Vagina (tissue), 2 donors: ENCODE measurements at regions not wholly inside any gene's neighbourhood (a gene's known extent, or its start where the extent isn't known, plus 50 kb on each side); places are given as distances from the start of the nearest gene placed in this dataset.

Experiments used
- DNase-seq, 2 donors: peaks; one replicate each; pipeline ENCODE4 v3.0.0-alpha.2; 2017; ENCODE audit errors: extremely low spot score in 2 of 2
- H3K27ac ChIP-seq: fragments of 200-600 bp; sonication (generic); one replicate; pipeline ENCODE4 v1.5.1; 2019
- H3K27me3 ChIP-seq: fragments of 200-600 bp; sonication (generic); one replicate; pipeline ENCODE4 v1.5.1; 2019
- H3K36me3 ChIP-seq, 2 donors: fragments of 200-600 bp; sonication (generic); one replicate each; pipeline ENCODE4 v1.5.1; 2017 to 2019
- H3K4me1 ChIP-seq: fragments of 200-600 bp; sonication (generic); one replicate; pipeline ENCODE4 v1.5.1; 2019
- H3K4me3 ChIP-seq, 2 donors: fragments of 200-600 bp; sonication (generic); 1 replicate in 1 of 2; 2 replicates in 1 of 2; pipeline ENCODE4 v1.5.1; 2016 to 2019
- H3K9me3 ChIP-seq: fragments of 200-600 bp; sonication (generic); one replicate; pipeline ENCODE4 v1.5.1; 2019
- CTCF ChIP-seq, 3 experiments: fragments of 450-650 bp in 2 of 3; fragments of 200-600 bp in 1 of 3; sonication (generic) in 1 of 3; IDR thresholded peaks; one replicate each; pipeline ENCODE4 v1.5.1; 2017 to 2019; ENCODE audit warnings: antibody characterized with exemption in 3 of 3, mild to moderate bottlenecking in 2 of 3, moderate library complexity in 2 of 3
- POLR2A ChIP-seq, 2 donors: fragments of 450-650 bp; IDR thresholded peaks; one replicate each; pipeline ENCODE4 v1.6.1; 2017; ENCODE audit warnings: antibody characterized with exemption in 2 of 2, mild to moderate bottlenecking in 2 of 2, moderate library complexity in 2 of 2
- POLR2AphosphoS5 ChIP-seq, 2 donors: sonication (generic); formaldehyde crosslinking; IDR thresholded peaks; one replicate each; pipeline ENCODE4 v1.9.0; 2017; ENCODE audit warnings: antibody characterized with exemption in 2 of 2, mild to moderate bottlenecking in 2 of 2, low read depth in 1 of 2; ENCODE audit not compliant: insufficient read depth in 1 of 2
- intact Hi-C: fragments of 100-400 bp; cut with DNase I; formaldehyde crosslinking; loops from one replicate; pipeline ENCODE4 v1.15.1; 2023

GRCh38 chr20:18989736-18990474 is 176.3 kb downstream of the SCP2D1 start:
- H3K36me3 ChIP-seq = no peaks in the 10 kb centered on the region
- peak; percentile 72 to 94 for DNase-seq
- H3K27ac ChIP-seq = peak overlapping the region; percentile 74
- no peak for TF ChIP-seq POLR2A (IDR thresholded peaks at IDR 0.05)
- TF ChIP-seq POLR2AphosphoS5 (IDR thresholded peaks at IDR 0.05; ENCODE audit: insufficient read depth in 1 of 2, low read depth in 1 of 2) = peak; percentile 73 to 86
- H3K9me3 ChIP-seq = no peaks in the 10 kb centered on the region
- peaks cover 60% of the 10 kb centered on the region for H3K4me1 ChIP-seq
- no peak overlapping the region for H3K4me3 ChIP-seq
- H3K27me3 ChIP-seq = no peaks in the 10 kb centered on the region
- intact Hi-C loops = no loop called here

DNA sequence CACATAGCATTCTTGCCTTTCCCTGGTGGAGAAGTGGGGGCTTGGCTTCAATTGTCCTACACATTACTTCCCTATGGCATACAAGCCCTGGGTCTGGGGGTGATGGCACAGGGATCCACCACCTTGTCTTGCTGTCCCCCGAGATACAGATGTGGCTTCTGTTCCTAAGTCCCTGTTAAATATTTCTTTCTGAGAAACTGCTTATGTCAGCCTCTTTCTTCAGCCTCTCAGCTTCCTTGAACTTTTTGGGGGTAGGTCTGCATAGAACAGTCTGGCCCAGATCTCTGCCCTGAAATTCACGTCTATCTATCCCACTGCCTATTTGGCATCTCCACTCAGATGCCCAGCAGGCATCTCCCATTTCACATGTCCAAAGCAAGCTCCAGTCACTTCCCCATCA is 177.4 kb downstream of the SCP2D1 start:
- no peaks in the 10 kb centered on the region for H3K27me3 ChIP-seq
- no peak overlapping the region for H3K4me3 ChIP-seq
- intact Hi-C loops = no loop called here
- H3K27ac ChIP-seq = peak overlapping the region; percentile 74
- DNase-seq = peak in 1 of 2 donors; percentile 82
- H3K36me3 ChIP-seq = no peaks in the 10 kb centered on the region
- peaks cover 50% of the 10 kb centered on the region for H3K4me1 ChIP-seq
- TF ChIP-seq CTCF (IDR thresholded peaks at IDR 0.05) (no peak), POLR2A (IDR thresholded peaks at IDR 0.05) (no peak), POLR2AphosphoS5 (IDR thresholded peaks at IDR 0.05; ENCODE audit: insufficient read depth in 1 of 2, low read depth in 1 of 2) (no peak)
- H3K9me3 ChIP-seq = no peaks in the 10 kb centered on the region

DNA sequence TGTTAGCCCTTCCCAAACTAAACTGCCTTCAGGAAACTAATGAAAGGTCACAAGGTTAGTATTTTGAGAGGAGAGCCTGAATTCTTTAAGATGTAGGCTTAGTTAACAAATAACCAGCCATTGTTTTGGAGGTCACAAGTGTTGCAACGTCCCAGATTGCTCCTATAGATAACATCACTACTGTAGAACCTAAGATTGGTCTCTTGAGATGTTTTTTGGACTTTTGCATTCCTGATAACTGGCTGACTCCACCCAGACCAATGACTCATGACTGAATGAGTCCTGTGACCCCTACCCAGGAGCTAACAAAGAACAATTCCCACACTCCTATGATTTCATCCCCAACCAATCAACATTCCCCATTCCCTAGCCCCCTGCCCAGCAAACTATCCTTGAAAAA is 178.8 kb downstream of the SCP2D1 start:
- no peak overlapping the region for H3K4me3 ChIP-seq
- intact Hi-C loops = no loop called here
- no peak for TF ChIP-seq POLR2AphosphoS5 (IDR thresholded peaks at IDR 0.05; ENCODE audit: insufficient read depth in 1 of 2, low read depth in 1 of 2)
- no peak for TF ChIP-seq CTCF (IDR thresholded peaks at IDR 0.05)
- TF ChIP-seq POLR2A (IDR thresholded peaks at IDR 0.05) = no peak
- peak in 1 of 2 donors; percentile 32 for DNase-seq
- no peaks in the 10 kb centered on the region for H3K27me3 ChIP-seq
- no peak overlapping the region for H3K27ac ChIP-seq
- H3K9me3 ChIP-seq = no peaks in the 10 kb centered on the region
- H3K4me1 ChIP-seq = peaks cover 36% of the 10 kb centered on the region
- H3K36me3 ChIP-seq = no peaks in the 10 kb centered on the region

DNA sequence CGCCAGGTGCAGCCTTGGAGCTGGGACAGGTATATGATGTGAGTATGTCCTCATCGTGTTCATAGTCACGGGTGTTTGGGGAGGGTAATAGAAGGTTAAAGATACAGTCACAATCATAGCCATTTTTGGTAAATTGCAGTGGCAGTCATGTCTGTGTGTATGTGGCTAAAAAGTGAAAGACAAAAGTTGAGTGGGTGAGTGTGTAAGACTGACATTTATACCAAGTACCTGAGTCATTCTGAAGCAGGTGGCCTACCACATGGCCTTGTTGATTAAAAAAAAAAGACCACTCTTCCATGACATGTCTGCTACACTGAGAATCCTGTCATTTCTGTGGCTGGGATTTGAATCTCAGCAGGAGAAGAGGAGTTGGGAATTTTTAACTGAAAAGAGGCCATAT is 181.9 kb downstream of the SCP2D1 start:
- no peak overlapping the region for H3K4me3 ChIP-seq

DNA sequence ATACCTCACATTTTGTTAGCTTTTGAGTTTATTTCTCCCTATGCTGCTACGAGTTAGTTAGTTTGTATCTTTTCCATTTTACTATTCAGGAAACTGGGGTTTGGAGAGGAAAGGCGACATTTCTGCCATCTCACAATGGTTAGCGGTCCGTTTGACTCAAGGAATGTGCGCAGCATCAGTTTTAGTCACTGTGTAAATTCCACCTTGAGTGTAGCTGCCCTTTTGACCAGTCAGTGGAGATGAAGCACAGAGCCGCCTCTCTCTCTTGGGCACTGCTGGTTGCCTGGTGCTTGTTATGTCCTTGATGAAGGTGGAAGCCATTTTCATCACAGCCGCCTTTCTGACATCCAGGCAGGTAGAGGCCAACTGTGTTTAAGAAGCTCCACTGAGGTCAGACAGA is 185.5 kb downstream of the SCP2D1 start:
- TF ChIP-seq POLR2AphosphoS5 (IDR thresholded peaks at IDR 0.05; ENCODE audit: insufficient read depth in 1 of 2, low read depth in 1 of 2) = no peak
- TF ChIP-seq POLR2A (IDR thresholded peaks at IDR 0.05) = no peak
- no peak for TF ChIP-seq CTCF (IDR thresholded peaks at IDR 0.05)
- intact Hi-C loops = no loop called here
- Histone ChIP-seq H3K4me1 (peaks cover 5% of the 10 kb centered on the region), H3K4me3 (no peak overlapping the region), H3K9me3 (no peaks in the 10 kb centered on the region), H3K36me3 (no peaks in the 10 kb centered on the region), H3K27ac (no peak overlapping the region), H3K27me3 (no peaks in the 10 kb centered on the region)
- no peak for DNase-seq

More for the DNA sequence above, 181.9 kb downstream of the SCP2D1 start:
- Histone ChIP-seq H3K36me3 (no peaks in the 10 kb centered on the region), H3K27ac (no peak overlapping the region), H3K4me1 (peaks cover 15% of the 10 kb centered on the region), H3K9me3 (no peaks in the 10 kb centered on the region), H3K27me3 (no peaks in the 10 kb centered on the region)
- no peak for DNase-seq
- TF ChIP-seq POLR2A (IDR thresholded peaks at IDR 0.05) (no peak), POLR2AphosphoS5 (IDR thresholded peaks at IDR 0.05; ENCODE audit: insufficient read depth in 1 of 2, low read depth in 1 of 2) (no peak), CTCF (IDR thresholded peaks at IDR 0.05) (no peak)
- intact Hi-C loops = no loop called here
